B cell (primary cell): ENCODE measurements at regions not wholly inside any gene's neighbourhood (a gene's known extent, or its start where the extent isn't known, plus 50 kb on each side); places are given as distances from the start of the nearest gene placed in this dataset.

Experiments used
- ATAC-seq: fragments of 200-7000 bp; cut with Tn5 transposase; one replicate; pipeline ENCODE4 v1.10.0; 2021; ENCODE audit warnings: low read depth, mild to moderate bottlenecking, moderate number of reproducible peaks, moderate library complexity
- CTCF ChIA-PET: fragments of 350-600 bp; sonication (Branson Sonifier 250); formaldehyde crosslinking; loops from one replicate; lab custom pipeline; 2021; ENCODE audit warnings: antibody characterized with exemption, inconsistent platforms; lab: Charles Lee
- POLR2A ChIA-PET: fragments of 350-600 bp; sonication (Branson Sonifier 250); formaldehyde crosslinking; loops from one replicate; lab custom pipeline; 2021; ENCODE audit warnings: antibody characterized with exemption; lab: Charles Lee
- DNase-seq: peaks from one replicate; pipeline ENCODE4 v3.0.0; 2013
- H2AFZ ChIP-seq: 2 replicates; pipeline ENCODE4 v1.6.1; 2012; ENCODE audit warnings: mild to moderate bottlenecking, low read depth, low read length; ENCODE audit not compliant: insufficient read depth, poor library complexity, severe bottlenecking
- H3K27ac ChIP-seq, 2 donors: 1 replicate in 1 of 2; 2 replicates in 1 of 2; pipeline ENCODE4 v1.5.1; 2012 to 2013; ENCODE audit warnings: low read length in 2 of 2, mild to moderate bottlenecking in 2 of 2, moderate library complexity in 1 of 2
- H3K27me3 ChIP-seq, 4 experiments: fragments of 200-600 bp in 1 of 4; sonication (generic) in 1 of 4; replicated peaks in 1 of 4; 1 replicate in 2 of 4; 2 replicates in 2 of 4; pipeline versions ENCODE4 v1.6.1 to v1.7.0; 2013 to 2016; ENCODE audit warnings: low read length in 3 of 4, mild to moderate bottlenecking in 2 of 4, mixed read lengths in 1 of 4, moderate library complexity in 1 of 4; ENCODE audit not compliant: insufficient read depth in 4 of 4, control insufficient read depth in 3 of 4; ENCODE audit errors: control extremely low read depth in 1 of 4
- H3K36me3 ChIP-seq, 2 experiments: replicated peaks in 1 of 2; 1 replicate in 1 of 2; 2 replicates in 1 of 2; pipeline versions ENCODE4 v1.6.1 to v1.7.1; 2013; ENCODE audit warnings: low read length in 1 of 2; ENCODE audit not compliant: insufficient read depth in 2 of 2, control insufficient read depth in 1 of 2; ENCODE audit errors: control extremely low read depth in 1 of 2, extremely low read depth in 1 of 2
- H3K4me1 ChIP-seq, 2 donors: fragments of 200-600 bp in 1 of 2; sonication (generic) in 1 of 2; 1 replicate in 1 of 2; 2 replicates in 1 of 2; pipeline versions ENCODE4 v1.5.1 to v1.6.1; 2013 to 2017; ENCODE audit warnings: low read length in 2 of 2; ENCODE audit not compliant: control insufficient read depth in 2 of 2, insufficient read depth in 2 of 2
- H3K4me2 ChIP-seq: replicated peaks from 2 replicates; pipeline ENCODE3; 2012; ENCODE audit warnings: mild to moderate bottlenecking, low read depth, low read length; ENCODE audit not compliant: poor library complexity, severe bottlenecking
- H3K4me3 ChIP-seq, 5 experiments: fragments of 200-600 bp in 1 of 5; sonication (generic) in 1 of 5; 1 replicate in 3 of 5; 2 replicates in 2 of 5; pipeline versions ENCODE4 v1.5.1 to v1.7.0; 2011 to 2016; ENCODE audit warnings: low read length in 4 of 5, mild to moderate bottlenecking in 4 of 5, low read depth in 2 of 5, control low read depth in 1 of 5, moderate library complexity in 1 of 5; ENCODE audit not compliant: insufficient read depth in 1 of 5; ENCODE audit errors: control extremely low read depth in 1 of 5, extremely low read depth in 1 of 5
- H3K79me2 ChIP-seq: fragments of 200-600 bp; sonication (generic); one replicate; pipeline ENCODE4 v1.6.0; 2016; ENCODE audit warnings: low read length; ENCODE audit not compliant: control insufficient read depth, insufficient read depth
- H3K9ac ChIP-seq: fragments of 200-600 bp; sonication (generic); 2 replicates; pipeline ENCODE4 v1.6.1; 2017; ENCODE audit warnings: mild to moderate bottlenecking, low read length, moderate library complexity
- H3K9me3 ChIP-seq, 3 donors: one replicate each; pipeline versions ENCODE4 v1.6.1 to v1.7.1; 2013; ENCODE audit warnings: low read length in 2 of 3; ENCODE audit not compliant: control insufficient read depth in 2 of 3, insufficient read depth in 1 of 3; ENCODE audit errors: control extremely low read depth in 1 of 3
- H4K20me1 ChIP-seq: 2 replicates; pipeline ENCODE4 v1.6.0; 2012; ENCODE audit warnings: mild to moderate bottlenecking, low read length; ENCODE audit not compliant: insufficient read depth, control insufficient read depth, poor library complexity, severe bottlenecking
- H3K27ac Mint-ChIP-seq: one replicate; pipeline ENCODE4 v1.8.0; 2021; ENCODE audit warnings: mixed read lengths
- H3K27me3 Mint-ChIP-seq: one replicate; pipeline ENCODE4 v1.8.0; 2021; ENCODE audit warnings: mixed read lengths
- H3K4me1 Mint-ChIP-seq: one replicate; pipeline ENCODE4 v1.8.0; 2021; ENCODE audit warnings: mixed read lengths
- H3K4me3 Mint-ChIP-seq: one replicate; pipeline ENCODE4 v1.8.0; 2021; ENCODE audit warnings: mixed read lengths
- H3K9me3 Mint-ChIP-seq: one replicate; pipeline ENCODE4 v1.8.0; 2022; ENCODE audit warnings: mixed read lengths; ENCODE audit not compliant: insufficient read depth
- EZH2 ChIP-seq: IDR thresholded peaks from 2 replicates; pipeline ENCODE4 v1.6.1; 2012; ENCODE audit warnings: borderline replicate concordance, low read depth, mild to moderate bottlenecking, moderate library complexity, low read length; ENCODE audit not compliant: insufficient read depth, poor library complexity, severe bottlenecking
- WGBS: methylation state at CpG from one replicate; pipeline ENCODE4 v1.1.5; 2013; ENCODE audit warnings: missing lambda C conversion rate; ENCODE audit not compliant: insufficient coverage; 5-methylcytosine and 5-hydroxymethylcytosine counted together
- intact Hi-C: fragments of 100-400 bp; cut with micrococcal nuclease; formaldehyde crosslinking; loops from one replicate; pipeline ENCODE4 v1.10.0; 2022
- TF ChIP-seq, protein P1 (sequence below): fragments of 200-600 bp; IDR thresholded peaks from one replicate; pipeline ENCODE4 v1.8.0; 2022; ENCODE audit warnings: antibody characterized with exemption, mild to moderate bottlenecking

DNA sequence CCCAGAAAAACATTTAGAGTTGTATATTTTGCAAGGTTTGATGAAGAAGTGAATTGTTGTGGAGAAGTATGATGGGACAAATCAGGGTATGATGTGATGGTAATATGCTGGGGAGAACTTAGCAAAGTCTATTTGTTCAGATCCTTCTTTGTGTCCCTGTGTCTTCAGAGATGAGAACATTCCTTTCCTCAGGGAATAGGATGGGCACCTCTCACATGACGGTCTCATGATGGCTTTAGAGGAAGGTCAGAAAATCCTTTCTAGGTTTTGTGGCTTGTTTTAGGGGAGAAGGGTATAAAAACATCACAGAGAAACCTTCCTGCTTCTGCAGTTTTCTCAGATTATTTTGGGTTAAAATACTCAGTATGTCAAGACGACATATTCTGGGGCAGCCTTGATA, 171.3 kb upstream of the NRIP1 start:
- no CpG with 5 or more reads among the region's 2 CpGs for WGBS
- no peaks in the 10 kb centered on the region for H3K27me3 ChIP-seq
- ATAC-seq (no peak), DNase-seq (no peak)
- no peaks in the 10 kb centered on the region for H3K36me3 ChIP-seq
- H4K20me1 ChIP-seq, result no peaks in the 10 kb centered on the region
- intact Hi-C loops, result no loop called here
- H3K4me1 Mint-ChIP-seq, result no peaks in the 10 kb centered on the region
- no peak overlapping the region for H3K27ac Mint-ChIP-seq
- H3K27me3 Mint-ChIP-seq, result peaks cover 4% of the 10 kb centered on the region
- CTCF ChIA-PET, result no interaction called here
- no peaks in the 10 kb centered on the region for H3K4me1 ChIP-seq
- H3K9me3 ChIP-seq, result no peaks in the 10 kb centered on the region
- no peak for TF ChIP-seq EZH2
- TF ChIP-seq, protein P1, sequence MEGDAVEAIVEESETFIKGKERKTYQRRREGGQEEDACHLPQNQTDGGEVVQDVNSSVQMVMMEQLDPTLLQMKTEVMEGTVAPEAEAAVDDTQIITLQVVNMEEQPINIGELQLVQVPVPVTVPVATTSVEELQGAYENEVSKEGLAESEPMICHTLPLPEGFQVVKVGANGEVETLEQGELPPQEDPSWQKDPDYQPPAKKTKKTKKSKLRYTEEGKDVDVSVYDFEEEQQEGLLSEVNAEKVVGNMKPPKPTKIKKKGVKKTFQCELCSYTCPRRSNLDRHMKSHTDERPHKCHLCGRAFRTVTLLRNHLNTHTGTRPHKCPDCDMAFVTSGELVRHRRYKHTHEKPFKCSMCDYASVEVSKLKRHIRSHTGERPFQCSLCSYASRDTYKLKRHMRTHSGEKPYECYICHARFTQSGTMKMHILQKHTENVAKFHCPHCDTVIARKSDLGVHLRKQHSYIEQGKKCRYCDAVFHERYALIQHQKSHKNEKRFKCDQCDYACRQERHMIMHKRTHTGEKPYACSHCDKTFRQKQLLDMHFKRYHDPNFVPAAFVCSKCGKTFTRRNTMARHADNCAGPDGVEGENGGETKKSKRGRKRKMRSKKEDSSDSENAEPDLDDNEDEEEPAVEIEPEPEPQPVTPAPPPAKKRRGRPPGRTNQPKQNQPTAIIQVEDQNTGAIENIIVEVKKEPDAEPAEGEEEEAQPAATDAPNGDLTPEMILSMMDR, result no peak
- H3K9ac ChIP-seq, result no peak overlapping the region
- H3K27ac ChIP-seq, result no peak overlapping the region
- H2AFZ ChIP-seq, result no peak overlapping the region
- no peak overlapping the region for H3K4me3 ChIP-seq
- POLR2A ChIA-PET, result no interaction called here
- H3K4me3 Mint-ChIP-seq, result no peak overlapping the region
- H3K79me2 ChIP-seq, result no peaks in the 10 kb centered on the region
- H3K9me3 Mint-ChIP-seq, result no peaks in the 10 kb centered on the region
- H3K4me2 ChIP-seq, result no peak overlapping the region

DNA sequence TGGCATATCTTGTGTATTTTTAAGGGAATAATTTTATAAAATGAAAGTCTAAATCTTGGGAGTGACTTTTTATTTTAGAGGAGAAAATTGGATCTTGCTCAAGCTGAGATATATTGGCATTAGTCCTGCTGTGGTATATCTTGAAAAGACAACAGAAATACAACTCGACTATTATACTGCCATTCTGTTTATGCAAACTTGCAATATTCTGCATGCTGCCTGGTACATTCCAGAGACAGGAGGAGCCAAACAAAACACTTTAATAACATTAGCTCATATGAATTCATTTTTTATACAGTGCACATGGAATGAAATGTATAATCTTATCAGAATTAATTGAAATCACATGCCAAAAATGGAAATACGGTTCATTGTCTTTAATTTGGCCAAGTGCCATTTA, 176.0 kb upstream of the NRIP1 start:
- no peak overlapping the region for H3K4me3 ChIP-seq
- H3K4me1 ChIP-seq, result no peaks in the 10 kb centered on the region
- H3K4me3 Mint-ChIP-seq, result no peak overlapping the region
- intact Hi-C loops, result no loop called here
- no peaks in the 10 kb centered on the region for H3K79me2 ChIP-seq
- H3K36me3 ChIP-seq, result no peaks in the 10 kb centered on the region
- WGBS, result 80% methylated on average over 1 of the region's 2 CpGs
- H3K27ac Mint-ChIP-seq, result no peak overlapping the region
- no peak overlapping the region for H3K4me2 ChIP-seq
- H3K27ac ChIP-seq, result no peak overlapping the region
- no peaks in the 10 kb centered on the region for H3K4me1 Mint-ChIP-seq
- no peak overlapping the region for H2AFZ ChIP-seq
- TF ChIP-seq EZH2, result no peak
- TF ChIP-seq, protein P1, result no peak
- ChIA-PET CTCF (no interaction called here), POLR2A (no interaction called here)
- no peaks in the 10 kb centered on the region for H3K27me3 ChIP-seq
- DNase-seq, result no peak
- ATAC-seq, result no peak
- H3K9me3 Mint-ChIP-seq, result no peaks in the 10 kb centered on the region
- peaks cover 7% of the 10 kb centered on the region for H3K27me3 Mint-ChIP-seq
- H4K20me1 ChIP-seq, result no peaks in the 10 kb centered on the region
- H3K9me3 ChIP-seq, result no peaks in the 10 kb centered on the region
- no peak overlapping the region for H3K9ac ChIP-seq
